GM18517 (cell line): ENCODE measurements at regions not wholly inside any gene's neighbourhood (a gene's known extent, or its start where the extent isn't known, plus 50 kb on each side); places are given as distances from the start of the nearest gene placed in this dataset.

ENCODE experiments used
- ATAC-seq: cut with Tn5 transposase; IDR thresholded peaks from one replicate; pipeline ENCODE4 v1.9.1; 2021; ENCODE audit warnings: mild to moderate bottlenecking, moderate library complexity; ENCODE audit not compliant: unreplicated experiment

- ATAC-seq, result no peak
These were observed 188.2 kb upstream of the APCDD1 start for GRCh38 chr18:10266334-10266590.

DNA sequence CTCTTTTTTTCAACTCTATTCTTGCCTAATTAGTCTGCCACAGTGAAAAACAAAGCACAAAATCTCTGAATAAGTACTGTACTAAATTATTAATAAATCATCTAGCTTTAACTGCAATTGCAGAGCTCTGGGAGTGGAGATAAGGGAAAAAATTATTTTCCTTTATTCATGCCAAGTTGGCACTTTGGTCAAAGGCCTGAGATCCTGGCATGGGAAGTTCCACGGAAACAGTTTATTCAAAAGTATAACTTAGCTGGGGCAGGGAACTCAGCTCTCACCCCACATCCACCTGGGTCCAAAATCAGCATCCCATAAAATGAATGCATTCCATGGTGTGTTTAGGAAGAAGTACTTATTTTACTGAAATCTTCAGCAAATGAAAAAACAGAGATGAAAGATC, 185.2 kb upstream of the APCDD1 start:
- ATAC-seq, result no peak

- ATAC-seq, result no peak
These were observed 184.3 kb upstream of the APCDD1 start for GRCh38 chr18:10270151-10270571.

DNA sequence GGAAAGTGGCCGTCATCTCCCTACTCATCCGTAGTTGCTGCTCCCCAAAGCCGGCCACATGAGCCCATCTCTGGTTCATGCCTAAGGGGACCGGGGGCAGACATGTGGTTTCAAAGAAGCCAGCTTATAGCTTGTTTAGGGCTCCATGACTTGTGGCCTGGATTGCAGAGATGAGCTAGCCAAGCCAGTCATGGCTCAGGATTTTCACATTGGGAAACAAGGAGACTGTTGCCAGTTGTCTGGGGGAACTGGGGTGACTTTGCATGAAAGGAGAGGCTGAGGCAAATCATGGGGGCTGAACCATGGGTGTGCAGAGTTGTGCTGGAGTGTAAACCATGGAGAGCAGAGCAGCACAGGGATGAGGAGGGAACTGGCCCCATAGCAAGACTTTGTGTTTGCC, 183.0 kb upstream of the APCDD1 start:
- ATAC-seq, result no peak

- no peak for ATAC-seq
These were observed 180.1 kb upstream of the APCDD1 start for GRCh38 chr18:10274301-10274700.

DNA sequence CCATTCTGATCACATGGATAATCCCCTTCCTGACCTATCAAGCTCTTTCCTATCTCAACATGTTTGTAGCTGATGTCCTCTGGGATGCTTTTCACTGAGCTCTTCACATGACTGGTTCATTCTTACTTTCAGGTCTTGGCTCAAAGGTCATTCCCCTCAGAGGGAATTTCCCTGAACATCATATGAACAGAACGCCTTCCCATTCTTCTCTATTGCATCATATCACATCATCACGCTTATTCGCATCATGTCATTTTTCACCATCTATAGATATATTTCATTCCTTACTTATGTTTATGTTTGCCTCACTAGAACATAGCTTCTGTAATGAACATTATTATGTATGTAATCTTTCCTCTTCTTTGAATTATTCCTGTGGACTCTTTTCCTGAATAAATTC, 178.9 kb upstream of the APCDD1 start:
- no peak for ATAC-seq

DNA sequence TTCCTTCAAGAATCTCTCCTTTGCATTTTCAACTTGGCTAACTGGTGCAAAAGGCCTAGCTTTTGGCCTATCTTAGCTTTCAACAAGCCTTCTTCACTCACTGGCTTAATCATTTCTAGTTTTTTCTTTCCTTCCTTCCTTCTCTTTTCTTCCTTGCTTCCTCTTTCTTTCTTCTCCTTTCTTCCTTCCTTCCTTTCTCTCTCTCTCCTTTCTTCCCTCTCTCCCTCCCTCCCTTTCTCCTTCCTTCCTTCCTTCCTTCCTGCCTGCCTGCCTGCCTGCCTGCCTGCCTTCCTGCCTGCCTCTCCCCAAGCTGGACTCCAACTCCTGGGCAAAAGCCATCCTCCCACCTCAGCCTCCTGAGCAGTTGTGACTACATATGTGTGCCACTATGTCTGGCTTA, 176.2 kb upstream of the APCDD1 start:
- no peak for ATAC-seq

GRCh38 chr18:10279471-10279870, 175.0 kb upstream of the APCDD1 start:
- no peak for ATAC-seq

GRCh38 chr18:10279905-10280644, 174.4 kb upstream of the APCDD1 start:
- ATAC-seq, result no peak

DNA sequence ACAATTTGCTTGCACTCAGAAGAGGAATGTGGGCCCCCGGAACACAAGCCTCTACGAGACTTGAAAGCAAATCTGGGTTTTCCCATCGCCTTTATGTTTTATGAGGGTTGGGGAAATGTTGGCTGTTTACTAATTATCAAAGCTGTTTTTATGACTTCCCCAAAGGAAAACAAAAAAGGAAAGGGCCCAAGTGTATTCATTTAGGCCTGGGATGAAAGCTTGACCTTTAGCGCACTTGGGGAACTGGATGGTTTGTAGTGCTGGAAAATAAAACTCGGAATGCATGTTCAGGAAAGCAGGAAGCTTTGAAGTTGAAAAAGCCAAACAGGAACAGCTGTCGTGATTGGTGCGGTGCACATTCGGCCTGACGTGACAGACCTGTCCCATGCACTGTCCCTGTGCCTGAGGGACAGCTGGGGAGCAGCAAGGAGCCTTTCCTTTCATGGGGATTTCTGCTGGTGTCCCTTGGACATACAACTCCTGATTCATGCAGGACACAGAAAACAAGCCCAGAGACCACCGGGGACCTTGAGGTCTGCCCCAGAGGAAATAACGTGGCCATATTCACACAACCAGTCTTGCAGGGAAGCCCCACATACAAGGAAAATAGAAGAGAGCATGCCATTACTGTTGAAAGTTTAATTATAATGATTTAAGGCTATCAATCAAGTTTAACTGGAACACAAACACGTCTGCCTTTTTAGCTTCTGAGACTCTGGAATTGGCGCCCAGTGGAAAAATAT, 169.7 kb upstream of the APCDD1 start:
- ATAC-seq, result no peak

DNA sequence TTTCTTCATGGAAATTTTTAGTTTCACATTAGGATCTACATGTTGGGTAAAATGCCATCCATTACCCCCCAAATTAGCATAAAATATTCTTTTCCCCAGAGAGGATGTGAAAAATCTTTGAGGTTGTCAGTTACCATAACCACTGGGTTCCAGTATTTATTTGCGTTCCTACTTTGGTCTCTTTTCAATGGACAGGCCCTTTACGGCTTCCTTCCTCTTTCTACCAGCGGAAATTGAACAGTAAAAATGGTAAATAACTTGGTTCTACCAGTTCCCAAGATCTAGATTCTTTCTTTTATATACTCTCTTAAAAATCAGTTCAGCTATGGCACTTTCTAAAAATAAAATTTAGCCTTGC, 169.2 kb upstream of the APCDD1 start:
- no peak for ATAC-seq

DNA sequence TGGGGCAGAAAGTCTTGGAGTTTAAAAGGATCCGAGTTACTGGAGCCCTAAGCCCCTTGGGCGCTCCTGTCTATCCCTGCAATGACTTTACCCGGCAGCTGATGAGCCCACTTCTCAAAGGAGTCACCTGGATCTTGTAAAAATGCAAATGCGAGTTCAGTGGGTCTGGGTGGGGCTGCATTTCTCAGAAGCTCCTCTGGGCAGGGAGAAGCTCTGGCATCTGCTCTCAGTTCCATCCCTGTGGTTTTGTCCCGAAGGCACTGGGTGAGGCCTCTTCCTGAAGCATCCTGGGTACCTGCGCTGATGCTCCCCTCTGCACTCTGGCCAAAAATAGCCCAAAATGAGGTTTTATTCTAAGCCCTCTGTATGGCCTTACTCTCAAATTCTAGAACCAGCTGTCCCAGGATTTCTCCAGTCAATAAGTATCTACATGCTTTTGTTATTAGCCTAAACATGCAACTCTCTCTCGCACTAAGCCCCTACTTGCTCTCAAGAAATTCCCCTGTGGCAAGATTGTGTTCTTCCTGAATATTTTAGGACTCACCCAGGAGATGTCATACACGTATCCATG, 167.8 kb upstream of the APCDD1 start:
- no peak for ATAC-seq

DNA sequence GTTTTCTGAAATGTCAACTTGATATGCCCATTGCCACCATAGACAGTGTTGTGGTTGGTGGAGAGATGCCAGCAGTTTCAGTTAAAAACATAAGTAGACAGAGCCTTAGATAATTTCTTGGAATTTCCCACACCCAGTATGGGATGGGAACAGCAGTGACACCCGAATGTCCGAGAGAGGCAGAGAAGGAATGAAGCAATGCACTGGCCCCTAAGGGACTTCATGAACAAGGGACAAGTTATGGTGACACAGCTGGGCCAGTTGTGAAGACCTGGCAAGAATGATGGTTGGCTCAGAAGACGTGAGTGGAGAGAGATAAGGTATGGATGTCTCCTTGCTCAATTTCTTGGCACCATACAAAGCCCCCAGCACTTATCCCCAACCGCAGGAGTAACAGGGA, 165.2 kb upstream of the APCDD1 start:
- ATAC-seq, result no peak

GRCh38 chr18:10289951-10290637, 164.3 kb upstream of the APCDD1 start:
- ATAC-seq, result no peak

DNA sequence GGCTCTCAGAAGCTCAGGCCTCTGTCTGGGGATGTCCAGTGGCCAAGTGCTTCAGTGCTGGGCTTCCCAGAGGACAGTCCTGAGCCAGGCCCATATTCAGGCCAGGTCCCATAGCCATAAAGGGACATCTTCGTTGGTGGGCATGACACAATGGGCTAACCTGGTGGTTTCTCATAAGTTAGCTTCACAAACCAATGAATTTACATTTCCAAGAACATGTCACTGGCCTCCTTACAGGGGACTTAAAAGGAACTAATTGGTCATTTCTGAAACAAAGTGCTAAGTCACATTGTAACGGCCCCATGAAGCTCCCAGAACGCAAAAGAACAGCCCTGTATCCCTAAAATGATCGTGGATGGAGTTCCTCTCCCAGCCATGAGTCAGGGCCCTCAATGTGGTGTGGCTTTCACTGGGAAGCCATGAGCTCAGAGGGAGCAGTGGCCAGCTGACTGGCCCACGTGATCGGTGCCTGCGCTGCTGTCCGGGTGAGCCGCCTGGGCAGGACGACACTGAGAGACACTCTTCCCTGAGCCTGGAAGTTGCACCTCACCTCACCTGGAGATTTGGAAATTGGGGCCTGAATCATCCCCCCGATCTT, 163.7 kb upstream of the APCDD1 start:
- no peak for ATAC-seq

DNA sequence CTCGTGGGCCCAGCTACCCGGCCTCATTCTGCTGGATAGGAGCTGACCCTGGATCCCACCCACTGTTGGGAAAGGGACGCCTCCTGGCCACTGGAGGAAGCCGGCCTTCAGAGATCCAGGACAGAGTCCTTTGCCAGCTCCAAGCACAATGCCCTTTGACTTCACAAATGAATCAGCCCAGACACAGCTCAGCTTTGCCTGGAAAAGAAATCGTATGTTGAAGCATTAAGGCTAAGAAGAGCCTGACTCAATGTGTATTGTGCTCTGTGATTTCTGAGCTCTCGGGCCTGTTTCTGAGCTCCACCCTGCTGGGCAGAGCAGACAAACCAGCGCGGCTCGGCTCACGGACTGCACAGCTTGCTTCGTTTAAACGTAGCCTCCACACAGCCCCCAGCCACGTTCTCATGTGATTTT, 162.9 kb upstream of the APCDD1 start:
- ATAC-seq, result no peak

- ATAC-seq, result no peak
These were observed 160.5 kb upstream of the APCDD1 start for GRCh38 chr18:10293966-10294365.

- ATAC-seq, result no peak
These were observed 158.7 kb upstream of the APCDD1 start for GRCh38 chr18:10295751-10296150.

DNA sequence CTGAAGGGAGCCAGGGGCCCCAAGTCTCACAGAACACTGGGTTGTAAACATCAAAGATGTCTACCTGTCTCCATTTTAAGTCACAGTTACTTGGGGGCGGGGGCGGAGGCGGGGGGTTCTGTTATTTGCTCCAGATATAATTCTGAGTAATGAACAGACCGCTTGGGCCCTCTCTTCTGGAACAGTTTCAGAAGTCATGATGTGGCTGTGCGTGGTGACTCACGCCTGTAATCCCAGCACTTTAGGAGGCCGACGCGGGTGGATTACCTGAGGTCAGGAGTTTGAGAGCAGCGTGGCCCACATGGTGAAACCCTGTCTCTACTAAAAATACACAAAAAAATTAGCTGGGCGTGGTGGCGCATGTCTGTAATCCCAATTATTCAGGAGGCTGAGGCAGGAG, 157.9 kb upstream of the APCDD1 start:
- no peak for ATAC-seq

GRCh38 chr18:10297086-10297485, 157.3 kb upstream of the APCDD1 start:
- ATAC-seq, result no peak

DNA sequence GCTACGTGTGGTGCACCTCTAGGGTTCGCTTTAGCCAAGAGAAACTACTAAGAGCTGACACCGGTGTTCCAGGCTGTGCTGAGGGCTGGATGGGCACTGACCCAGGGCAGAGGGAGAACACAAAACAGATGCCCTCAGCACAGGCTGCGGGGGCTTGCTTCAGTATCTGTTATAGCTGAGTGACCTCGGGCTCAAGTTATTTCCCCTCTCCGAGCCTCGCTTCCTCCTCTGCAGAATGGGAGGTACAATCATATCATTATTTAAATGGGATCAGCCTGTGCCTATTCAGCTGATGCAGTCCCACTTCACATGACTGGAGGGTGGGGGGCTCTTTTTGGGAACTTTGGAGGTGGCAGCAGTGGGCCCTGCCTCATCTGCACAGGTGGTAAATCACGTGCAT, 156.1 kb upstream of the APCDD1 start:
- ATAC-seq, result no peak

DNA sequence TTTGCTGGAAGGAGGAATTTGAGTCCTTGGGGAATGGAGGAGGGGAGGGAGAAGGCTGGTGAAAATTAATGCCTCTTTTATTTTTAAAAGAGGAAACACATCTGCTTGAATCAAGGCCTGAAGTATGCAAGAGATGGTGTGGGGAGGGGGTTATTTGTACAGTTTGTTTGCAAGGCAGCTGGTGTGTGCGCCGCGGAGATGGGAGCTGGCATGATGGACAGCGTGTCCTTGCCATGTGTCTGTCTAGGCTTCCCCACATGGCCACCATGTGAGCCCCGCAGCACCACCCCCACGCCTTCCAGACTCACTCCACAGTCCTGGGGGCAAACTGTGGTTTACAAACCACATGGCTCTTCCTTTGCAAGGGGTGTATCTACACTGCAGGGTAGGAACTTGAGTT, 154.8 kb upstream of the APCDD1 start:
- no peak for ATAC-seq
